Astrocyte (in vitro differentiated cells and primary cell): ENCODE measurements at regions not wholly inside any gene's neighbourhood (a gene's known extent, or its start where the extent isn't known, plus 50 kb on each side); places are given as distances from the start of the nearest gene placed in this dataset.

Experiments used
- DNase-seq: peaks from one replicate; pipeline ENCODE4 v3.0.0-alpha.2; 2010; ENCODE audit warnings: low read depth
- FAIRE-seq: peaks from 2 replicates; lab custom pipeline; 2011; peaks lifted over from hg19 to GRCh38; lab: Jason Lieb, UNC
- H2AFZ ChIP-seq: 2 replicates; pipeline ENCODE4 v1.6.0; 2012; ENCODE audit warnings: low read depth, low read length, inconsistent platforms
- H3K27ac ChIP-seq: 2 replicates; pipeline ENCODE4 v1.5.1; 2011; ENCODE audit warnings: low read depth, low read length, inconsistent platforms
- H3K27me3 ChIP-seq: 2 replicates; pipeline ENCODE4 v1.6.0; 2011; ENCODE audit warnings: low read length, inconsistent platforms; ENCODE audit not compliant: insufficient read depth
- H3K36me3 ChIP-seq: 2 replicates; pipeline ENCODE4 v1.5.1; 2011; ENCODE audit warnings: low read length, inconsistent platforms; ENCODE audit not compliant: insufficient read depth
- H3K4me1 ChIP-seq: 2 replicates; pipeline ENCODE4 v1.5.1; 2011; ENCODE audit warnings: low read length, inconsistent platforms; ENCODE audit not compliant: insufficient read depth
- H3K4me2 ChIP-seq: 2 replicates; pipeline ENCODE4 v1.6.0; 2012; ENCODE audit warnings: low read length, inconsistent platforms
- H3K4me3 ChIP-seq: 2 replicates; pipeline ENCODE4 v1.5.1; 2011; ENCODE audit warnings: low read depth, mild to moderate bottlenecking, low read length, inconsistent platforms; ENCODE audit not compliant: insufficient read depth
- H3K79me2 ChIP-seq: 2 replicates; pipeline ENCODE4 v1.6.0; 2012; ENCODE audit warnings: mild to moderate bottlenecking, low read length, inconsistent platforms; ENCODE audit not compliant: insufficient read depth
- H3K9ac ChIP-seq: 2 replicates; pipeline ENCODE4 v1.6.0; 2012; ENCODE audit warnings: mild to moderate bottlenecking, low read length, inconsistent platforms
- H3K9me3 ChIP-seq: 2 replicates; pipeline ENCODE4 v1.5.1; 2012; ENCODE audit warnings: low read depth, mild to moderate bottlenecking, low read length, inconsistent platforms; ENCODE audit not compliant: insufficient read depth
- H4K20me1 ChIP-seq: 2 replicates; pipeline ENCODE4 v1.6.0; 2012; ENCODE audit warnings: low read length, inconsistent platforms; ENCODE audit not compliant: insufficient read depth
- H3K27ac Mint-ChIP-seq: one replicate; pipeline ENCODE4 v1.8.0; 2021; ENCODE audit warnings: mild to moderate bottlenecking, mixed read lengths; ENCODE audit not compliant: unreplicated experiment
- H3K27me3 Mint-ChIP-seq: one replicate; pipeline ENCODE4 v1.8.0; 2021; ENCODE audit warnings: low read depth, mixed read lengths; ENCODE audit not compliant: unreplicated experiment
- H3K36me3 Mint-ChIP-seq: one replicate; pipeline ENCODE4 v1.8.0; 2021; ENCODE audit warnings: low read depth, mixed read lengths; ENCODE audit not compliant: unreplicated experiment
- H3K4me1 Mint-ChIP-seq: one replicate; pipeline ENCODE4 v1.8.0; 2021; ENCODE audit warnings: low read depth, mixed read lengths; ENCODE audit not compliant: unreplicated experiment
- H3K4me3 Mint-ChIP-seq: one replicate; pipeline ENCODE4 v1.8.0; 2021; ENCODE audit warnings: mild to moderate bottlenecking, moderate library complexity, mixed read lengths; ENCODE audit not compliant: unreplicated experiment
- H3K9me3 Mint-ChIP-seq: one replicate; pipeline ENCODE4 v1.8.0; 2021; ENCODE audit warnings: mild to moderate bottlenecking, mixed read lengths; ENCODE audit not compliant: unreplicated experiment
- CTCF ChIP-seq: IDR thresholded peaks from 2 replicates; pipeline ENCODE4 v1.5.1; 2011; ENCODE audit warnings: low read depth, mild to moderate bottlenecking, inconsistent platforms, low read length, moderate library complexity; ENCODE audit not compliant: insufficient read depth
- EZH2 ChIP-seq: IDR thresholded peaks from 2 replicates; pipeline ENCODE4 v1.6.1; 2012; ENCODE audit warnings: mild to moderate bottlenecking, low read length, inconsistent platforms; ENCODE audit not compliant: insufficient read depth

GRCh38 chr10:6953271-6953801 lies 373.3 kb upstream of the PRKCQ start:
- no peak overlapping the region for H3K4me2 ChIP-seq
- Mint-ChIP-seq H3K27ac (no peak overlapping the region), H3K27me3 (peaks cover 6% of the 10 kb centered on the region), H3K4me1 (no peaks in the 10 kb centered on the region), H3K4me3 (no peak overlapping the region), H3K36me3 (no peaks in the 10 kb centered on the region), H3K9me3 (no peaks in the 10 kb centered on the region)
- H3K4me1 ChIP-seq = no peaks in the 10 kb centered on the region
- no peaks in the 10 kb centered on the region for H3K27me3 ChIP-seq
- FAIRE-seq (no peak), DNase-seq (no peak)
- H3K9ac ChIP-seq = no peak overlapping the region
- no peaks in the 10 kb centered on the region for H4K20me1 ChIP-seq
- H3K79me2 ChIP-seq = no peaks in the 10 kb centered on the region
- H3K9me3 ChIP-seq = no peaks in the 10 kb centered on the region
- no peak overlapping the region for H3K27ac ChIP-seq
- TF ChIP-seq EZH2 (no peak), CTCF (no peak)
- no peaks in the 10 kb centered on the region for H3K36me3 ChIP-seq
- H3K4me3 ChIP-seq = no peak overlapping the region
- no peak overlapping the region for H2AFZ ChIP-seq

GRCh38 chr10:6951732-6952131 lies 371.7 kb upstream of the PRKCQ start:
- Histone ChIP-seq H3K4me2 (no peak overlapping the region), H2AFZ (no peak overlapping the region), H3K4me1 (no peaks in the 10 kb centered on the region), H3K9me3 (no peaks in the 10 kb centered on the region), H3K79me2 (no peaks in the 10 kb centered on the region), H3K27me3 (no peaks in the 10 kb centered on the region), H4K20me1 (no peaks in the 10 kb centered on the region), H3K4me3 (no peak overlapping the region), H3K9ac (no peak overlapping the region), H3K27ac (no peak overlapping the region), H3K36me3 (no peaks in the 10 kb centered on the region)
- Mint-ChIP-seq H3K4me3 (no peak overlapping the region), H3K27ac (no peak overlapping the region), H3K27me3 (peaks cover 6% of the 10 kb centered on the region), H3K4me1 (no peaks in the 10 kb centered on the region), H3K36me3 (no peaks in the 10 kb centered on the region), H3K9me3 (no peaks in the 10 kb centered on the region)
- no peak for DNase-seq
- FAIRE-seq = no peak
- TF ChIP-seq EZH2 = no peak
- TF ChIP-seq CTCF = no peak

GRCh38 chr10:6950133-6950532 lies 370.1 kb upstream of the PRKCQ start:
- TF ChIP-seq CTCF = no peak
- no peak for TF ChIP-seq EZH2
- FAIRE-seq (no peak), DNase-seq (no peak)
- Mint-ChIP-seq H3K27me3 (peaks cover 6% of the 10 kb centered on the region), H3K36me3 (no peaks in the 10 kb centered on the region), H3K4me1 (no peaks in the 10 kb centered on the region), H3K9me3 (no peaks in the 10 kb centered on the region), H3K4me3 (no peak overlapping the region), H3K27ac (no peak overlapping the region)
- Histone ChIP-seq H3K79me2 (no peaks in the 10 kb centered on the region), H3K27me3 (no peaks in the 10 kb centered on the region), H3K36me3 (no peaks in the 10 kb centered on the region), H4K20me1 (no peaks in the 10 kb centered on the region), H2AFZ (no peak overlapping the region), H3K4me3 (no peak overlapping the region), H3K27ac (no peak overlapping the region), H3K9me3 (no peaks in the 10 kb centered on the region), H3K9ac (no peak overlapping the region), H3K4me1 (no peaks in the 10 kb centered on the region), H3K4me2 (no peak overlapping the region)
